SH-SY5Y (cell line): ENCODE measurements at regions not wholly inside any gene's neighbourhood (a gene's known extent, or its start where the extent isn't known, plus 50 kb on each side); places are given as distances from the start of the nearest gene placed in this dataset.

Source experiments
- GATA2 ChIP-seq: IDR thresholded peaks from 2 replicates; pipeline ENCODE4 v1.6.1; 2011; ENCODE audit warnings: mild to moderate bottlenecking, low read depth, low read length
- GATA3 ChIP-seq: IDR thresholded peaks from 2 replicates; pipeline ENCODE4 v1.6.1; 2011; ENCODE audit warnings: low read depth, mild to moderate bottlenecking, low read length, moderate library complexity

DNA sequence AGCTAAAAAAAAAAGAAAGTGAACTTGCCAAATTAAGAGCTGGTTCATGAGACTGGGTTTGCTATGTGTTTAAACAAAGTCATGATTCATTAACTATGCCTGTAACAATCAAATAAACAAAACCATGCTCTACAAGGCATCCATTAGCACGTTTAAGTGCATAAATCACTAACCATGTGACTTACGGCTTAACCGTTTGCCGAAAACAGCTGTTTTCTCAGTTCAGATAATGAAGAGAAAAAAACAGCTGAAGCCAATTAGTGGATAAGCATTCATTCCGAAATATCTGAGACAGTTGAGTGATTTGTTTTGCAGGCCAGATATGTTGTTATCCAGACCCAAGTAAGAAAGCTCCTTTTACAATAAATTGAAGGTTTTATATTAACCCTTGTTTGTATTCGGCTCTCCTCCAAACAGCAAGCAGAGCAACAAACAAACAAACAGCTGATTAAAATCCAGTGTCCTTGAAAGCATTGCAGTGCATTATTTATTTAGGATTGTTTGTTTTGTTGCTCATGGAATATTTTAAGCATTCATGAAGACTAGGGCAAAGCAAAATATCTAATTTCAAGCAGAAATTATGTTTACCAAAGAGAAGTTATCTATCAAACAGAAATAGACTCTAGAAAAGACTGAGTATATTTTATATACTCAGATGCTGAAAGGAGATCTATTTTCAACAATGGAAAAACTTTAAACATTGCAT is 343.5 kb downstream of the RFPL4B start:
- TF ChIP-seq GATA2 (no peak; the same call in 1 of the 2 replicates), GATA3 (no peak)

GRCh38 chr6:112691289-112691688 is 344.2 kb downstream of the RFPL4B start:
- TF ChIP-seq GATA2 (no peak), GATA3 (no peak)

DNA sequence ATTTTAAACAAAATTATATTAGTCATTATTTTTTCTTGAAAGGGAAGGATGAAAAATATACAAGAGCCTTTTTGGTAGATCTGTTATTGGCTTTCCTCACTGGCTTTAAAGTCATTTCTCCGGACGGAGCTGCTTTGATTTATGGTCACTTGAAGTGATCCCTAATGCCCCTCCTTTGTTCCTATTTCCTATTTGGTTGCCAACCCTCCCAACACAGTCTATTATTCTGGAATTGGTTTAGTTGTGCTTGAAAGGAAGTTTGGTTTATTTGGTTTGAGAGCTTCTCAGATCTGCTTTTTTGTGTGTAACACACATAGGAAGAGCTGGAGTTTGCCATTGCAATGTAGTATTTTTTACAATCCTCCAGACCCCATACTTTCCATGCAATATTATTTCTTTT is 347.9 kb downstream of the RFPL4B start:
- TF ChIP-seq GATA2, result no peak
- no peak for TF ChIP-seq GATA3

- TF ChIP-seq GATA2 (no peak), GATA3 (no peak)
These were observed 350.1 kb downstream of the RFPL4B start for GRCh38 chr6:112697265-112697664.

DNA sequence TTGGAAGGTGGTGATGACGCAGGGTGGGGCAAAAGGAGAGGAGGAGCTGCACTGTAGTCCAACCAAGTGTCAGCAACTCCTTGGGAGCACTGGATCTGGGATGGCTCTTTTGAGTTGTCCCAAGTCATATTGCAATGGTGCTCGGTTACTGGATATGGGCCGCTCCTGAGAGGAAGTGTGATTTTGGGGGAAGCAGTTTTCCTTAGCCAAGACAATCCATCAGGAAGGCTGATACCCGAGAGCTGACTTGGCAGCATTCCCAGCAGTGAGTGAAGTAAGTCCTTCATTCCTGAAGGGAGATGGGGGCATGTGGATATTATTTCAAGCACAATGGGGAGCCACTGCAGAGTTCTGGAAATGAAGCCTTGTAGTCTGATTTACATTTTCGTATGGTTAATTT is 354.1 kb downstream of the RFPL4B start:
- TF ChIP-seq GATA3, result no peak
- no peak for TF ChIP-seq GATA2

- TF ChIP-seq GATA3, result no peak
- no peak for TF ChIP-seq GATA2
These were observed 363.6 kb downstream of the RFPL4B start for GRCh38 chr6:112710710-112711109.

GRCh38 chr6:112713402-112713801 is 366.3 kb downstream of the RFPL4B start:
- TF ChIP-seq GATA3 (no peak), GATA2 (no peak)

GRCh38 chr6:112717401-112717800 is 370.3 kb downstream of the RFPL4B start:
- TF ChIP-seq GATA2, result no peak
- TF ChIP-seq GATA3, result no peak

DNA sequence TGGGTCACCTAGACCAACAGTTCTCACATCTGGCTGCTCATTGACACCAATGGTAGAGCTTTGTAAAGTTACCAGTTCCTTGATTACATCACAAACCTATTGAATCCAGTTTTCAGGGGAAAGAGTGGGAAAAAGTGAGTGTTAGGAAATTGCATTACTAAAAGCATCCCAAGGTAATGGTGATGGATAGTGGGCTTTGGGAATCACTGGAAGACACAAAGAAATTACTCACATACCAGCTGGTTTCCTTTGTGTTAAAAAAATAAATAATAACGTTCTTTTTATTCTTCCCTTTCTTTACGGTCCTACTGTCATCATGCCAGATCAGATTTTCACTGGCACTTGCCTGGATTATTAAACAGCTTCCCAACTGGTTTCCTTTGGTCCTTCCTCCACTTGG is 370.7 kb downstream of the RFPL4B start:
- TF ChIP-seq GATA2 (no peak), GATA3 (no peak)

DNA sequence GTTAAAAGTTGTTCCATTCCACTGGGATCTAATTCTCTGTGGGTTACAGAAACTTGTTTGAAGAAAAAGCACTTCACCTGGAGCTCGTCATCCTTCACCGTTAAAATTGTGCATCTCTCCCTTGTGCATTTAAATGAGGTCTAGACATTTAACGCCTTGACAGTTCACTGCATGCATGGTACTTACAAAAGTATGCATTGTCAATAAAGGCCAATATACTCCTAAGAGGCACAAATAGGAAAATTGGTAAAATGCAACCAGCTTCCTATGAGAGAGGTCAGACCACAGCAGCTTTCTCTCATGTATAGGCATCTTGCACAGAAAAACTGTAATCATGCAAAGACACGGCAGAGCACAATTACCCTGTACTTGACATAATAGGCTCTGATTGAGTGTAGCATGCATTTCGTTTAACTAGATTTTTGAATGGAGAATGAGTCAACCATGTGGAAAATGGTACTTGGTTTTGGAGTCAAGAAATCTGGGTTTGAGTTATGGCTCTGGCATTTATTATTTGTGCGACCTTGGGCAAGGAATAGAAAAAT is 378.5 kb downstream of the RFPL4B start:
- TF ChIP-seq GATA3 (no peak), GATA2 (no peak)

DNA sequence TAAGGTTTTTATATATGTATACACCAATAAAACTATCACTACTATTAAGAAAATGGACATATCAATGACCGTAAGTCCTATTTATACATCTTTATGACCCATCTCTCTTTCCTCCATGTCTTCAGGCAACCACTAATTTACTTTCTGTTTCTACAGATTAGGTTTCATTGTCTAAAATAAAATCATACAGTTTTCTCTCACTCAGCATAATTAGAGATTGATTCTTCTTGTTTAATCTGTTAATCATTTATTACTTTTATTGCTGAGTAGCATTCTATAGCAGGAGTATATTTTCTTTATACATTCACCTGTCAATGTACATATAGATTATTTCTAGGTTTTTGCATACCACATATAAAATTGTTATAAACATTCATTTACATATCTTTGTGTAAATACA is 388.0 kb downstream of the RFPL4B start:
- TF ChIP-seq GATA3, result no peak
- TF ChIP-seq GATA2, result no peak

GRCh38 chr6:112739766-112740165 is 392.6 kb downstream of the RFPL4B start:
- TF ChIP-seq GATA2 (no peak), GATA3 (no peak)

- TF ChIP-seq GATA3 (no peak), GATA2 (no peak)
These were observed 396.2 kb downstream of the RFPL4B start for GRCh38 chr6:112743323-112743722.

GRCh38 chr6:112744827-112745226 is 397.7 kb downstream of the RFPL4B start:
- TF ChIP-seq GATA3 (no peak), GATA2 (no peak)

DNA sequence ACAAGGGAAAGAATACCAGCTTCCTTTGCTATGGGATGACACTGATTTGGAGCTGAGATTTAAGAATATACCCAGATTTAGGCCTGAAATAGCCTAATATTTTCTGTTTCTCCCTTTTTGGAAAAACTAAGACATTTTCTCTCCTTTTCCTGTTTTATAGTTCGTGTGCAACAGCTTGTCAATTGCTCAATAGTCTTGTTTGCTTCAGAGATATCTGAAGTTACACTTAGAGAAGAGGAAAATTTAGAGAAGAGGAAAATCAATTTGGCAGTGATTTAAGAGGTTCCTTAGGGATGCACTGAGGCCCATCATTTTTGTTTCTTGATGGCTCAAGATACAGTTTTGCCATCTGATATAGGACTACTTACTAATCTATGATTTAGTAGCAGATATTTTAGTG is 398.6 kb downstream of the RFPL4B start:
- no peak for TF ChIP-seq GATA2
- no peak for TF ChIP-seq GATA3

DNA sequence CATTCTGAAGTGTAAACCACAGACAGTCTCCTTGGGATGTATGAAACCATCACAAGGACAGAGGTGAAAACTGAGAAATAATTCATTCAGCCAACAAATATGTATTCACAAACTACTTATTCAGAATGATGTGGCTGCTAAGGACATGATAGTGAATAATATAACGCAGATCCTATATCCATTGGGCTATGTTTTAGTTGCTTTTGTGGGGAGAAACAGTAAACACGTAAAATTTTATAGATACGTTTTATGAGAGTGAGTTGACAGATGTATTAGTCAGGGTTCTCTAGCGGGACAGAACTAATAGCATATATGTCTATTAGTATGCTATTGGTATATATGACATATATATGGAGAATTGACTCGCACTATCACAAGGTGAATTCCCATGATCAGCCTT is 402.5 kb downstream of the RFPL4B start:
- TF ChIP-seq GATA3, result no peak
- no peak for TF ChIP-seq GATA2

- TF ChIP-seq GATA3 (no peak), GATA2 (no peak)
These were observed 405.2 kb downstream of the RFPL4B start for GRCh38 chr6:112752305-112752704.

GRCh38 chr6:112752791-112753190 is 405.7 kb downstream of the RFPL4B start:
- TF ChIP-seq GATA2 (no peak), GATA3 (no peak)
